Spleen (tissue), 11 donors: ENCODE measurements at regions not wholly inside any gene's neighbourhood (a gene's known extent, or its start where the extent isn't known, plus 50 kb on each side); places are given as distances from the start of the nearest gene placed in this dataset.

Source experiments
- DNase-seq: peaks from one replicate; pipeline ENCODE4 v3.0.0-alpha.2; 2020
- H3K27ac ChIP-seq, 8 donors: fragments of 200-600 bp; sonication (generic) in 7 of 8; 1 replicate in 4 of 8; 2 replicates in 4 of 8; pipeline versions ENCODE4 v1.5.0 to v1.8.0; 2016 to 2021; ENCODE audit warnings: inconsistent platforms in 4 of 8, mild to moderate bottlenecking in 4 of 8, moderate library complexity in 1 of 8
- H3K27me3 ChIP-seq, 7 donors: fragments of 200-600 bp; sonication (generic) in 6 of 7; replicated peaks in 1 of 7; 1 replicate in 4 of 7; 2 replicates in 3 of 7; pipeline versions ENCODE4 v1.5.0 to v1.8.0; 2016 to 2021; ENCODE audit warnings: inconsistent platforms in 3 of 7, mild to moderate bottlenecking in 1 of 7
- H3K36me3 ChIP-seq, 6 donors: fragments of 200-600 bp; sonication (generic) in 5 of 6; 1 replicate in 4 of 6; 2 replicates in 2 of 6; pipeline versions ENCODE4 v1.5.0 to v1.8.0; 2016 to 2021; ENCODE audit warnings: inconsistent platforms in 2 of 6
- H3K4me1 ChIP-seq, 6 donors: fragments of 200-600 bp; sonication (generic) in 5 of 6; 1 replicate in 3 of 6; 2 replicates in 3 of 6; pipeline versions ENCODE4 v1.5.0 to v1.8.0; 2016 to 2021; ENCODE audit warnings: inconsistent platforms in 3 of 6
- H3K4me3 ChIP-seq, 8 donors: fragments of 200-600 bp; sonication (generic) in 7 of 8; 1 replicate in 4 of 8; 2 replicates in 4 of 8; pipeline versions ENCODE4 v1.5.0 to v1.8.0; 2016 to 2021; ENCODE audit warnings: inconsistent platforms in 4 of 8, mild to moderate bottlenecking in 4 of 8, moderate library complexity in 2 of 8
- H3K9me3 ChIP-seq, 8 donors: fragments of 200-600 bp; sonication (generic) in 7 of 8; 1 replicate in 4 of 8; 2 replicates in 4 of 8; pipeline versions ENCODE4 v1.5.0 to v1.8.0; 2016 to 2021; ENCODE audit warnings: inconsistent platforms in 4 of 8
- POLR2A ChIP-seq, 3 donors: fragments of 450-650 bp; IDR thresholded peaks; one replicate each; pipeline ENCODE4 v1.5.1; 2017; ENCODE audit warnings: antibody characterized with exemption in 3 of 3, mild to moderate bottlenecking in 1 of 3
- POLR2AphosphoS5 ChIP-seq, 3 donors: sonication (generic); formaldehyde crosslinking; IDR thresholded peaks; one replicate each; pipeline ENCODE4 v1.5.1; 2017; ENCODE audit warnings: antibody characterized with exemption in 3 of 3
- WGBS, 5 donors: extraction: QIAGEN DNeasy Blood & Tissue Kit in 3 of 5; methylation state at CpG; one replicate each; pipeline versions ENCODE4 v1.1.5 to v1.1.7; 2013 to 2018; 5-methylcytosine and 5-hydroxymethylcytosine counted together
- intact Hi-C: fragments of 100-400 bp; cut with DNase I; formaldehyde crosslinking; loops from one replicate; pipeline ENCODE4 v1.15.0; 2023; ENCODE audit warnings: low total_unique reads
- TF ChIP-seq, protein P1 (sequence below), 11 experiments: fragments of 200-600 bp in 7 of 11; fragments of 450-650 bp in 4 of 11; sonication (generic) in 4 of 11; IDR thresholded peaks in 8 of 11; conservative IDR thresholded peaks in 3 of 11; 1 replicate in 7 of 11; 2 replicates in 4 of 11; pipeline versions ENCODE4 v1.4.0 to v1.8.0; 2016 to 2021; ENCODE audit warnings: antibody characterized with exemption in 11 of 11, inconsistent platforms in 4 of 11, mild to moderate bottlenecking in 1 of 11
- donor health status: healthy with polysubstance abuse.
- donor health status: DM: no; HTN: no; CAD: no; lungs with moderate emphysema.
- donor health status: DM: no; HTN: no; CAD: no.
- donor health status: Bipolar disorder and iron deficiency.
- donor health status: healthy.
- donor health status: DM: no; HTN: no; CAD: no.
- donor health status: DM: yes; HTN: yes; CAD: no.

DNA sequence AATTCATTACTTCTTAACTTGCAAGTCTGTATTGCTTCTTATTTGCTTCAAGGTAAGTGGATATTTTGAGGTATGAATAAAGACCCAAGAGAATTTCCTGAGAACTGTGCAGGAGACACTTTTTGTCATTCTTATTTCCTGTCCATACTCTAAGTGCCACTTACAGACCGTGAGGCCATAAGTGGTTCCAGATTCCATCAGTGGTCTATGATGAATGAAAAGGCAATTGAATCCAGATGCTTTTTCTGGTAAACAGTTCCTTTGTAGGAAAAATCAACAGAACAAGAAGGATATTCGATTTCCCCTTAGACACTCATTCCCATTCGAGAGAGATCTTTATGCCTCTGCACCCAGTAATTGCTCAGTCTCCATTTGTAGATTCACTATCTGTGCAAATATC, 58.3 kb upstream of the PDE10A start:
- no peaks in the 10 kb centered on the region for H3K36me3 ChIP-seq
- TF ChIP-seq POLR2A (IDR thresholded peaks at IDR 0.05) (no peak), POLR2AphosphoS5 (IDR thresholded peaks at IDR 0.05) (no peak)
- TF ChIP-seq, protein P1, sequence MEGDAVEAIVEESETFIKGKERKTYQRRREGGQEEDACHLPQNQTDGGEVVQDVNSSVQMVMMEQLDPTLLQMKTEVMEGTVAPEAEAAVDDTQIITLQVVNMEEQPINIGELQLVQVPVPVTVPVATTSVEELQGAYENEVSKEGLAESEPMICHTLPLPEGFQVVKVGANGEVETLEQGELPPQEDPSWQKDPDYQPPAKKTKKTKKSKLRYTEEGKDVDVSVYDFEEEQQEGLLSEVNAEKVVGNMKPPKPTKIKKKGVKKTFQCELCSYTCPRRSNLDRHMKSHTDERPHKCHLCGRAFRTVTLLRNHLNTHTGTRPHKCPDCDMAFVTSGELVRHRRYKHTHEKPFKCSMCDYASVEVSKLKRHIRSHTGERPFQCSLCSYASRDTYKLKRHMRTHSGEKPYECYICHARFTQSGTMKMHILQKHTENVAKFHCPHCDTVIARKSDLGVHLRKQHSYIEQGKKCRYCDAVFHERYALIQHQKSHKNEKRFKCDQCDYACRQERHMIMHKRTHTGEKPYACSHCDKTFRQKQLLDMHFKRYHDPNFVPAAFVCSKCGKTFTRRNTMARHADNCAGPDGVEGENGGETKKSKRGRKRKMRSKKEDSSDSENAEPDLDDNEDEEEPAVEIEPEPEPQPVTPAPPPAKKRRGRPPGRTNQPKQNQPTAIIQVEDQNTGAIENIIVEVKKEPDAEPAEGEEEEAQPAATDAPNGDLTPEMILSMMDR (IDR thresholded peaks at IDR 0.05 in 8 of 11, conservative IDR thresholded peaks at IDR 0.05 in 3 of 11) = no peak
- H3K27me3 ChIP-seq = peaks cover 0 to 12% (median 0%) of the 10 kb centered on the region in 7 donors
- no peak overlapping the region for H3K27ac ChIP-seq
- H3K4me1 ChIP-seq = no peaks in the 10 kb centered on the region
- no peak for DNase-seq
- H3K9me3 ChIP-seq = no peaks in the 10 kb centered on the region
- 40 to 52% (median 50%) methylated on average over 3 of the region's 3 CpGs for WGBS, 5 donors
- intact Hi-C loops = loop anchor here (10.0 kb wide), 1 partner anchor 113 kb away; no protein-coding TSS in a partner anchor
- no peak overlapping the region for H3K4me3 ChIP-seq

DNA sequence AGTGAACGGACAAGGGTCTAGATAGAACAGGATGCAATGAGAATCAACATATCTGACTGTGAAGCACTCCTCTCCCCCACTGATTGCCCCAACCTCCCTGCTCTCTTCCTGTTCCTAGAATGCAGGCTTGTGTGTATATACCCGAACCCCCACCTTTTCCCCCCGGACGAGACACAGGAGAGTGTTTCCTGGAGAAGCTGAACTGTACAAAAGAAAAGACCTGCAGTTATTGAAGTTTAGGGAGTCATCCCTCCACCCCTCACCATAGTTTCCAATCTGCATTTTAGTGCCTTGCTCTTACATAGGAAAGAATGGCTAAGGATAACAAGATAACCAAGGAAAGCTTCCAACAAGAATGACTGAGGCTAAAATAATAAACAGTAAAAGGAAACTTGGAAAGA, 55.5 kb upstream of the PDE10A start:
- intact Hi-C loops = no loop called here
- WGBS, 5 donors = 22 to 35% (median 25%) methylated on average over 4 of the region's 4 CpGs
- no peaks in the 10 kb centered on the region for H3K4me1 ChIP-seq
- no peak for TF ChIP-seq POLR2AphosphoS5 (IDR thresholded peaks at IDR 0.05)
- TF ChIP-seq, protein P1 (IDR thresholded peaks at IDR 0.05 in 8 of 11, conservative IDR thresholded peaks at IDR 0.05 in 3 of 11) = no peak
- TF ChIP-seq POLR2A (IDR thresholded peaks at IDR 0.05) = no peak
- no peak overlapping the region for H3K27ac ChIP-seq
- peaks cover 0 to 11% (median 0%) of the 10 kb centered on the region in 7 donors for H3K27me3 ChIP-seq
- DNase-seq = no peak
- H3K4me3 ChIP-seq = no peak overlapping the region
- no peaks in the 10 kb centered on the region for H3K9me3 ChIP-seq
- no peaks in the 10 kb centered on the region for H3K36me3 ChIP-seq

DNA sequence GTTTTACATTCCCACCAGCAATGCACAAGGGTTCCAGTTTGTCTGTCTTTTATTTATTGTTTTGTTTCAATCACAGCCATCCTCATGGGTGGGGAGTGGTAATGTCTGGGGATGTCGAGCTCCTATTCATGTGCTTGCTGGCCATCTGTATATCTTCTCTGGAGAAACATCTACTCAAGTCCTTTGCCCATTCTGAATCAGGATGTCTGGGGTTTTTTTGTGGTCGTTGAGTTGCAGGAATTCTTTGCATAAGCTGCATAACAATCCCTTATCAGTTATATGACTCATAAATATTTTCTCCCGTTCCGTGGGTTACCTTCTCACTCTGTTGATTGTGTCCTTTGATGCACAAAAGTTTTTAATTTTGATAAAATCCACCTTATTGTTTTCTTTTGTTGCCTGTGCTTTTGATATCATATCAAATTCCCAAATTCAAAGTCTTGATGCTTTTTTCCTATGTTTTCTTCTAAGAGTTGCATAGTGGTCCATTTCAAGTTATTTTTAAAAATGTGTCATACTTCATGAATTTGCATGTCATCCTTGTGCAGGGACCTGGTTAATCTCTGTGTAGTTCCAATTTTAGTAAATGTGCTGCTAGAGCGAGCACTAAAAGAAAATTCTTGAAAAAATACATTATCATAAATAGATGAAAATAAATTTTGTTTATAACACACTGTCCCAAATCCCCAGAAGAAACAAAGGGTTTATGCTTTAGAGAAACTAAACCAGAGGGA, 54.9 kb upstream of the PDE10A start:
- peaks cover 0 to 11% (median 0%) of the 10 kb centered on the region in 7 donors for H3K27me3 ChIP-seq
- H3K4me1 ChIP-seq = no peaks in the 10 kb centered on the region
- H3K27ac ChIP-seq = no peak overlapping the region
- no peaks in the 10 kb centered on the region for H3K9me3 ChIP-seq
- intact Hi-C loops = no loop called here
- no peak overlapping the region for H3K4me3 ChIP-seq
- TF ChIP-seq POLR2AphosphoS5 (IDR thresholded peaks at IDR 0.05) = no peak
- TF ChIP-seq, protein P1 (IDR thresholded peaks at IDR 0.05 in 8 of 11, conservative IDR thresholded peaks at IDR 0.05 in 3 of 11) = no peak
- 44 to 64% (median 57%) methylated on average over 5 of the region's 5 CpGs for WGBS, 5 donors
- no peak for DNase-seq
- no peaks in the 10 kb centered on the region for H3K36me3 ChIP-seq

DNA sequence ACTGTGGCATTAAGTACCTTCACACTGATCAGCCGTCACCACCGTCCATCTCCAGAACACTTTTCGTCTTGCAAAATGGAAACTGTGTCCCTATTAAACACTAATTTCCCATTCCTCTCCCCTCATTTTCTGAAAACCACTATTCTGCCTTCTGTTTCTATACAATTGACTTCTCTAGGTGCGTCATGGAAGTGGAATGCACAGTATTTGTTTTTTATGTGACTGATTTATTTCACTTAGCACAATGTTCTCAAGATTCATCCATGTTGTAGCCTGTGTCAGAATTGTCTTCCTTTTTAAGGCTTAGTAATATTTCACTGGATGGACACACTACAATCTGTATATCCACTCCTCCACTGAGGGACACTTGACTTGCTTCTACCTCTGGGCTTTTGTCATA, 53.8 kb upstream of the PDE10A start:
- Histone ChIP-seq H3K4me1 (no peaks in the 10 kb centered on the region), H3K27me3 (peaks cover 0 to 11% (median 0%) of the 10 kb centered on the region in 7 donors), H3K9me3 (no peaks in the 10 kb centered on the region), H3K4me3 (no peak overlapping the region), H3K36me3 (no peaks in the 10 kb centered on the region), H3K27ac (no peak overlapping the region)
- intact Hi-C loops = no loop called here
- WGBS, 5 donors = 88 to 97% (median 90%) methylated on average over 4 of the region's 4 CpGs
- no peak for TF ChIP-seq POLR2AphosphoS5 (IDR thresholded peaks at IDR 0.05)
- no peak for DNase-seq
